GM11168 (cell line): ENCODE measurements at regions not wholly inside any gene's neighbourhood (a gene's known extent, or its start where the extent isn't known, plus 50 kb on each side); places are given as distances from the start of the nearest gene placed in this dataset.

Experiments
- in situ Hi-C: fragments of 300-500 bp; cut with MboI; formaldehyde crosslinking; loops from one replicate; pipeline ENCODE4 v1.12.0; 2022; ENCODE audit warnings: low sequenced_read_pairs; ENCODE audit not compliant: unreplicated experiment

DNA sequence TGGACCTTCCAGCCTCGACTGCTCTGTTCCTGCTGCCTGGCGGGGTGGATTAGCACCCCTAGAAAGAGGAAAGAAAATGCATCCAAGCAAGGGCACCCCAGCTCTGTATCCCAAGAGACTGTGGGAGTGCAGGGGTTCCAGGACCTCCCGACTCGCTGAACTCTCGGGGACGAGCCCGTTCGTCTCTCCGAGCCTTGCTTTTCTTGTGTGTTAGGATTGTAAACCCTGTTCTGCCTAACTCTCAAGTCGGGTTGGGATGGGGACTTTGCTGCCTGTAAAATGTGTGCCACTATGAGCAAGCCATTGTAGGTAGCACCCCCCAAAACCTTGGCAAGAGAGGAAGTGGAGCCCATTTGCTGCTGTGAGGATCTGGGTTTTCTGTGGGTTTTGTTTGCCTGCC, 73.2 kb upstream of the VRK1 start:
- in situ Hi-C loops = no loop called here

DNA sequence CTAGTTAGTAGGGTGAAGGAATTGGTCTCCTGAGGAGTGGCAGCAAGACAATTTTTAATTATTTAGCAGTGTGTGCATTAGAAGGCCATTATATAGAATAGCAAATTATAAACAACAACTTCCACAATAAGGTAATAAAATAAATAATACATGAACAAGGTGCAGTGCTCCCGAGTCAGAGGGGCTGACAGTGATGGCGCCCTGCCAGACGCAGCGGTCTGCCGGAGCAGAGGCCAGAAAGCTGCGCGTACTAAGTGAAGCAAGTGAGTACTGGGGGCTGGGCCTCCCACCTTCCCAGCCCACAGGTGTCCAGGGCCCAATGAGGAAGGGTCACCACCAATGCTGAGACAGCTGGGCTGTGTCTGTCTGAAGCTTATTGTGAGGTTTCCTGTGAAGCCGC, 72.0 kb upstream of the VRK1 start:
- in situ Hi-C loops = no loop called here

DNA sequence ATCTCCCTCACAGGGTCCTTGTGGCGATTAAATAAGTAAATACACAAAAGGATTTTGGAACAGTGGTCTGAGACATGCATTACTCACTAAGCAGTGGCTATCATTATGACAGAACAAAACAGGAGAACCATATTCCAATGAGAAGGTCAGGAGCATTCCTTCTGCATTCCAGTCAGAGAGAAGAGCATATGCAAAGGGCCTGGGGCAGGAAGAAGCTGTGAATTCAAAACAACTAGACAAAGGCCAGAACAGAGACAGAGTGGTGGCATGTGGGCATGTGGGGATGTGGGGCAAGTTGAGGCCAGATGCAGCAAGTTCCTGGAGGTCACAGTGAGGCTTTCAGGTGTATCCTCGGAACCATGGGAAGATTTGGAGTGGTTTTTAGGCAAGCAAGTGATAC, 70.1 kb upstream of the VRK1 start:
- in situ Hi-C loops = no loop called here

DNA sequence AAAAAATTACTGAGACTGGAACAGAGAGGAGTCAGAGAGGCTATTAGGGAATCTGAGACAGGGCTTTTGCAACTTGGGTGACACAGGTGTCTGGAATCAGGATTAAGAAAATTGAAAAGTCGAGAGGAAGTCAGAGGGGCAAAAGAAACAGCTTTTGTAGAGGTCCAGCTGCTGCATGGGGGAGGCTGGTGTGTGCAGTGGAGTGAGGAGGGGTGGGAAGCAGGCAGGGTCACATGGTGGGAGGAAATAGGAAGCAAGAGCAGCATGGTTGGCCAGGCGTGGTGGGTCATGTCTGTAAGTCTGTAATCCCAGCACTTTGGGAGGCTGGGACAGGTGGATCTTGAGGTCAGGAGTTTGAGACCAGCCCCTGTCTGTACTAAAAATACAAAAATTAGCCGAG, 69.7 kb upstream of the VRK1 start:
- in situ Hi-C loops = no loop called here

DNA sequence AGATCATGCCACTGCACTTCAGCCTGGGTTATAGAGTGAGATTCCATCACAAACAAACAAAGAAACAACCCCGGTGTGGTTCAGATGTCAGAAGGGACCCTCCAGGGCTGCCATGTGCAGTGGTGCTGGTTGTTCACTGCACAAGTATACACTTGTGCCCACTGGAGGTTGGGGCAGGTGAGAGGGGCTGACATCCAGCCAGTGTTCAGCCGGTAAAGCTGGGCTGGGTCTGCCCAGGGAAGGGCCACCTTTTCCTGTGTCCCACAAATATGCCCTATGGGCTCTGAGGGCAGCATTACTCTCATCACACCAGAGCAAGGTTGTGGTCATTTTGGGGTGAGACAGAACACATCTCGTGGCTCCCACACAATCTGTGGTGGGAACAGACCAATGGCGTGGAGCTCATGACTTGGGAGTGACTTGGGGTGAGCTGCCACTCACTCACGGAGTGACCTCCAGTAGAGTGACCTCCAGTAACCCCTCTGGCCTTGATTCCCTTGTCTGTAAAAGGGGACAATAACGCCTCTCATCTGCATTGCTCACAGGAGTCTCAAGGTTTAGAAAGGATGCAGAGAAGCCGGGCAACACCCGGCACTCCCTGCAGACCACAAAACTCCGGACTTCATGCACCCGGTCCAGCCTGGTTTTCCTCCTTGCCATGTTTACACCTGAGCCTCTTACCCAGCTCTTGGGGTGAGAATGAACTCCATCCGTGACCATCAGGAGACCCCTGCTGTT, 69.0 kb upstream of the VRK1 start:
- in situ Hi-C loops = no loop called here

DNA sequence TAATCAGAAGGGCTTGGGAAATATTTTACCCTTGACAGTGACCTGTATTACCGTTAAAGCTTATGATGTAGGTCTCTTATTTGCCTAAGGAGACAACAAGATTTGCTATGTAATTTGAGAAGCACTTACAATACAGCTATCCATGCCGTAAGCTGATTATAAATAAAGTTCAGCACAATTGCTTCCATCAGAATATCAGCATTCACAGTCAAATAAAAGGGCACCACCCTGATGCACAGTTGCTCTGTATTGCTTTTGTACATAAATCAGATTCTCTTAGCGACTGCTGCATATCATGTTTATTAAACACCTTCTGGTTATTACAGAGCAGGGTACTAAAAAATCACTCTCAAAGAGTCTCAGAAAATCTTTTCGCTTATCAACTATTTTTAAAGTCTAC, 67.3 kb upstream of the VRK1 start:
- in situ Hi-C loops = no loop called here

DNA sequence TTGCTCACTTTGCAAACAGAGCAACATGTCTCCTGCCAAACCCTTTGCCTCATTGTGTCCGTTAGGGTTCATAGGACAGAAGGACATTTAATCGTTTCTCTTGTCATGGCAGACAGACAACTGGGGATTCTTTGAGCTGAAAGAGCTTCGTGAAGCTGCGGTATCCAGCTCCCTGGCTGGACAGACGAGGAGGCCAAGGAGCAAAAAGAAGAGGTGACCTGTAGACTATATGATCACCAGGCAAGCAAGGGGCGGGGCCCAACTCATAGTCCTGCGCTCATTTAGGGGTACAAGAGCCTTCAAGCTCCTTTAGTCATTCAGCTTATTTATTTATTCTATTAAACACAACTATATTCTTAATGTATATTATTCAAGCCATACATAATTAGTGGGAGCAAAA, 66.8 kb upstream of the VRK1 start:
- in situ Hi-C loops = no loop called here

DNA sequence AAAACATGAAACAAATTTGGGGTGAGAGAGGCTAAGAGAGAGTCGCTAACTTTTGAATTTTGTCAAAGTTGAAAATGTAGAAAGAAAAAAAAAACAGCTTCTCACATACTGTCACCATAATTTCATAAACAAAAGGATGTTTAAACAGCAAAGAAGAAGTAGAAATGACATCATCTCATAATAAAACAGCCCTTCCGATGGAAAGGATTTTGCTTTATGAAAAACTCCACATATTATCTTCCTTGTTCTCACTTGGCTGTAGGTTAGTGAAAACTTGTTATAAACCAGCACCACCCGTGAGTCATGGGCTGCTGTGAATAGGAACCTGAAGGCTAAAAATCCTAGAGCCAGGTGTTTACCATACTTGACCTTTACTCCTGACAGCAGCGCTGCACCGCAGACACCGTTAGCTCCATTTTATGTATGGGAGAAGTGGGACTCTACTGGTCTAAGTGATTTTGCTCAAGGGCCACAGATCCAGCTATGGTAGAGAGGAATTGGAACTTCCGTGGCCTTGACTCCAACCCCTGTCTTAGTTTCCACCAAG, 63.0 kb upstream of the VRK1 start:
- in situ Hi-C loops = no loop called here

DNA sequence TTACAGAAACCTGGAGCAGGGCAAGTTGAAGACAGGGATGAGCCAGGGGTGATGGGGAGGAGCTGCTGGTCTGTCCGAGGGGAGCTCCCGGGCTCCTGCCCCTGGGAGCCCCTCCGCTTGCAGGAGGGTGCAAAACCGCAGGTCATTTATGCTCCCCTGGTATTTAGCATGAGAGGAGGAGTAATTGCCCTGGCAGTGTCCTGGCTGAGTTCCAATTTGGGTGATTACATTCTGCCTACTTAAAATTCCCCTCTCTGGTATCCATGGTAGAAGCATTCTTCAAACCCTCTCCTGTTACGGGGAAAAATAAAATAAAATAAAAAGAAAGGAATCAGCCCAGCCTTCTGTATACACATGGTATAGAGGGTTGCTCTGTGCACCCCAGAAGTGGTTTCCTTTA, 61.7 kb upstream of the VRK1 start:
- in situ Hi-C loops = no loop called here

DNA sequence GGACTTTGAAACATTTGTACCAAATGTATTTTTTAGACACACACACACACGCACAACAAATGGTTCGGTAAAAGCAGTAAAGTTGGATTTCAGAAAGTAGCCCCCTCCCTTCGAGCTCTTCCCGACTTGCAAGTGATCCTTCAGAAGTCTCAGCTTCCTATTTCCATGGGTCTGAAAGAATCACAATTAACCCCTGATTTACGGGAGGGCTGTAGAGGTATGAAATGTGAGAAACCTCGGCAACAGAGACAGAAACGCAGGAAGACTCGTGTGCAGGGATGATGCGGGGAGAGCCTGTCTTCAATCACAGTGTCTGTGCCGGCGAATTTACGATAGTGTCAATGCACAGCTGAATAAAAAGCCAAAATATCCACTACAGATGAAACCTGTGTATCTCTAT, 60.7 kb upstream of the VRK1 start:
- in situ Hi-C loops = no loop called here

DNA sequence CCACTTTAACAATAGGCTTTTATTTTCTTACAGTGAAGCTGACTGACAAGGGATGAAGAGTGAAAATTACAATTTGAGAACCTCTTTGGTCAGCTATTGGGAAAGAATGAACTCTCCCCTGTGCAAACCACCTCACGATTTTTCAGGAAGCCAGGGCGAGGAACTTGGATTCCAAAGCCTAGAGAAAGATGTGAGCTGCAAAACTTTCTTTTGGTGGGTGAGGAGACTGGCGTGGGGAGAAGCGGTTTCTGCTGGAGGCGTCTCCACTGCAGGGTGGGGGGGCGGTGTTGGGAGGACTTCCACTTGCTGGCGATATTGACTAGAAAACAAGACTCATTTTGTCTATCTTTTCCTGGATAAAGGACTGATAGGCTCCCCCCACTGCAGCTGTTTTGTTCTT, 59.3 kb upstream of the VRK1 start:
- in situ Hi-C loops = no loop called here

DNA sequence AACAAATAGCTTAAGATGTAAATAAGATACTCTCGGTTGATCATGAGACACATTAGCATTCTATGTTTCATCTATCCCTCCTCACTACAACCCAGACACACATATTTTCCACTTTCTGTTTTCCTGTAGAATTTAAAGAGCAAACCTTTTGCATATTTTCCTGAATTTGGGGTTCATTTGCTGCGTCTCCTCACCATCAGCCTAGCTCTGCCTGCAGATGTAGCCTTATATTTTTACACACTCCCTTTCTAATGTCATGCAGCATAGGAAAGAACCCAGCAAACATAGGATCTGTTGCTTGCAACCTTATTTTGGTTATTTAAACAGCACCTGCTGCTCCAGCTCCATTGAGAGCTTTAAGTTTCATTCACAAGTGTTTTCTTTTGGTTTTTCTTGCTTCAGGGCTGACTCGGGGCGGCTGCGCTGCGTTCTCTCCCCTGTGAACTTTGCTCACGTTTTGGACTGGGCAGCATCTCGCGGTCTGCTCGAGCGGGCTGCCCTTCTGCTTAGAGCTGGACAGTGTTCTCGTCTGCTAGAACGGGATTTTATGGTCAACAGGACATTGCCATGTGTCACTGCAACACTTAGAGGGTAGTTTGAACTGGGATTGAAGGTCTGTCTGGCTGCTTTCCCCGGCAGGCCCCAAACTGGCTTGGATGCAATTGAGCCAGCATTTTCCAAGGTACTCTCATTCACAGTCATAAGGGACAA, 57.8 kb upstream of the VRK1 start:
- in situ Hi-C loops = no loop called here

DNA sequence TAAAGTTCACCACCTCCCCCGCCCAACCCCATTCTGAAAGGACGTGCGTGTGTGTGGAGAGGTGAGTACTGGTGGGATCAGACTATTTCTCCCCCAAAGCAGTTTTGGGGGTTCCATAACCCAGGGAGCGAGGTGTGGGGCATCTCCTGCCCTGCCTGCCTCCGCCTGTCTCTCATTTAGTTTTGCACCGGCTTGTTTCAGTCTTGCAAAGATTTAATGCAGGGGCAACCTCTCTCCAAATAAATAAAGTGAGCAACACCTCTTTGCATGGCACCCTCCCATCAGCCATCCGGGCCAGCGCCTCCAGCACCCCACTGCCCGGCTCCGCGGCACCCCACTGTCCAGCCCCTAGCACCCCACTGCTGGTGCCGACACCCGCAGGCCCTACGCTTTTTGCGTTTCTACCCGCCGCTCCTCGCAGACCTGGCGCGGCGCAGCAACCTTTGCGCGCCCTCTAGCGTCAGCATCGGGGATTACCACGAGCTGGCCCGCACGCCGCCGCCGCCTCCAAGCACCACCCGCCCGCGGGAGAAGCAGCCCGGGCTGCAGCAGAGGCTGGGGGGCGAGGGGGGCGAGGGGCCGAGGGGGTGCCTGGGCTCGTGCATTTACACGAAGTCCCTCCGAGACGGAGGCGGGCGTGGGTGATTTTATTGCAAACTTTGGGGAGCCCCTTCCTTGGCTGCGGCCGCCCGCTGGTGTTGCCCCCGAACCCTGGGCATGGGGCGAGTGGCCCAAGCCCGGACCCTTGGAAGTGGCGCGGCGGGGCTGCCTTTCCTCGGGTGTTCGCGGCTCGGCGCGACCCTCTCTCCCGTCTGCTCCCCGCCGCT, 55.8 kb upstream of the VRK1 start:
- in situ Hi-C loops = loop anchor here (10.0 kb wide), 1 partner anchor 157 kb away; no protein-coding TSS in a partner anchor

DNA sequence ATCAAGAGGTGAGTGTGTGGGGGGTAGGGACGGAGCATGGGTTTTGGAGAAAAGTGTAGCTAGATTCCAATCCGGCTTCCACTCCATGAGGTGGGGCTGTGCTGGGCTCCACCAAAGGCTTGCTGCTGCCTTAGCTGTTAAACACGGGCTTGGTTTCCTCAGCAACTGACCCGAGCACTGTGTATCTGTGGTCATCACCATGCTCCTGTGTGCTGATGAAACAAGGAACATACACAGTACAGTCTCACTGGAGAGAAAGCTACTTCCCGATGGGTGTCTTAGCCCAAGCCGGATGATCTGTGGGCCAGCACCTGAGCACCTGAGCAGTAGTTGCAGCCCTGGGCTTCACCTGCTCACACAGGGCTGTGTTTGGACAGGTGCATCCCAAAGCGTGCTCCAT, 52.9 kb upstream of the VRK1 start:
- in situ Hi-C loops = loop anchor here (10.0 kb wide), 1 partner anchor 159 kb away; no protein-coding TSS in a partner anchor

DNA sequence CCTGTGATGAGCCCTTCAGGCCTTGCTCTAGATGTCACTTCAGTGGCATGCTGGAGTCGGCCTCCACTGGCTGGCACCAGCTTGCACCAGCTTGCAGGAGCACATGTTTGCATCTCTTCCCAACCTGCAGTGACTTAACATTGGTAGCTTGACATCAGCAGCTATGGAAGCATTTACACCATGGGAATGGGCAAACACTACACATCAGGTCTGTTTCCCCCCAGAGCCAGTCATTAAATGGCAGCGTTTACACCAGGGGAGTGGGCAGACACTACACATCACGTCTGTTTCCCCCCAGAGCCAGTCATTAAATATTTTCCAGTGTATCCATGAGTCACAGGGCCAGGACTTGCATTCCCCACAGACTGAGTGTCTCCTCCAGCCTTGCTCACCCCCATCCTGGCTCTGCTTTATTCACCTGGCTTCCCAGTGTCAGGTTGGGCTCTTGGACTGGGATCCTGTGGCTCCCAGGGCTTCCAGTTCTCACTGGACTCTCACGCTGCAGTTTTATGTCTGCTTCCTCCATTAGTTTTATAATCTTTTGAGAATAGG, 51.6 kb upstream of the VRK1 start:
- in situ Hi-C loops = loop anchor here (10.0 kb wide), 1 partner anchor 161 kb away; no protein-coding TSS in a partner anchor

DNA sequence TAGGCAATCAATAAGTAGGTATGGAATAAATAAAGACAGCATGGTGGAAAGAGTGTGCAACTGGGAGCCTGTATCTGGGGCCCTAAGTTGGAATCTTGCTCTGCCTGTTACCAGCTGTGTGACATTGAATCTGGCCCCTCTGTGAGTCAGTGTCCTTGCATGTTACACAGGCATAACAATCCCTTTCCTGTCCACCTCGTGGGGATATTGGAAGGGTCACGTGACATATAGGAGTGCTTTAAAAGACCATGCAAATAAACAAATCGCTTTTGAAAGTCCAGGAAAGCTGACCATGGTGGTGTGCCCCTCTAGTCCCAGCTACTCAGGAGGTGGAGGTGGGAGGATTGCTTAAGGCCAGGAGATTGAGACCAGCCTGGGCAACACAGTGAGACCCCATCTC, 51.1 kb upstream of the VRK1 start:
- in situ Hi-C loops = loop anchor here (10.0 kb wide), 1 partner anchor 161 kb away; no protein-coding TSS in a partner anchor

DNA sequence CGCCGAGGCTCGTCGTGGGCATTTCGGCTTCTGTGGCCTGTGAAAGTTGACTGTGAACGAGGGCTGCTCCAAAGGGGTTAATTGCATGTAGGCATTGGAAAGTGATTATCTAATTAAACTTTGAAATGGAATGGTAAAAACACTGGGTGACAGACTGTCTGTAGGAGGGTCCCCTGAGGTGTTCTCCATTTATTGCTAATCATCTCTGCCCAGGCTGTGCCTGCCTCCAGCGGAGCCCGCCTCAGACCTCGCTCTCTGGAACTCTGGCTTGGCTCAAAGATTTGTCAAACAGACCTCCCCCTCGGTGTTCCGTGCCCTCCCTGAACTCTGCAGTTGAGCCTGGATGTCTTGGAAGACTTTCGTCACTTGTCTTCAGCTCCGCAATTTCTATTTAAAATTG, 50.2 kb upstream of the VRK1 start:
- in situ Hi-C loops = loop anchor here (10.0 kb wide), 1 partner anchor 162 kb away; no protein-coding TSS in a partner anchor
